Adipocyte (in vitro differentiated cells): ENCODE measurements at regions not wholly inside any gene's neighbourhood (a gene's known extent, or its start where the extent isn't known, plus 50 kb on each side); places are given as distances from the start of the nearest gene placed in this dataset.
A peak's percentile ranks its signal among the peaks of the same experiment; 100 is the strongest.
"Not testable (repeated sequence)": the region's sequence is repeated elsewhere in the genome, so short reads cannot be mapped to it uniquely, and the experiment has no call there.

ENCODE experiments used
- DNase-seq: peaks from one replicate; pipeline ENCODE4 v3.0.0-alpha.2; 2015; ENCODE audit warnings: low read depth
- H3K27me3 ChIP-seq: replicated peaks from 2 replicates; pipeline ENCODE4 v1.7.0; 2013; ENCODE audit warnings: mild to moderate bottlenecking, low read length, moderate library complexity; ENCODE audit not compliant: control insufficient read depth, insufficient read depth
- H3K36me3 ChIP-seq: 2 replicates; pipeline ENCODE4 v1.7.0; 2013; ENCODE audit warnings: low read length, mild to moderate bottlenecking, moderate library complexity; ENCODE audit not compliant: control insufficient read depth, insufficient read depth, severe bottlenecking
- H3K4me1 ChIP-seq: 2 replicates; pipeline ENCODE4 v1.7.0; 2013; ENCODE audit warnings: mild to moderate bottlenecking, low read length, moderate library complexity; ENCODE audit not compliant: control insufficient read depth, insufficient read depth
- H3K4me3 ChIP-seq: 2 replicates; pipeline ENCODE4 v1.7.0; 2013; ENCODE audit warnings: mild to moderate bottlenecking, low read length, moderate library complexity
- H3K9ac ChIP-seq: 2 replicates; pipeline ENCODE4 v1.7.0; 2013; ENCODE audit warnings: mild to moderate bottlenecking, low read length, moderate library complexity
- H3K9me3 ChIP-seq: 2 replicates; pipeline ENCODE4 v1.7.0; 2013; ENCODE audit warnings: mild to moderate bottlenecking, low read length, moderate library complexity; ENCODE audit not compliant: control insufficient read depth

DNA sequence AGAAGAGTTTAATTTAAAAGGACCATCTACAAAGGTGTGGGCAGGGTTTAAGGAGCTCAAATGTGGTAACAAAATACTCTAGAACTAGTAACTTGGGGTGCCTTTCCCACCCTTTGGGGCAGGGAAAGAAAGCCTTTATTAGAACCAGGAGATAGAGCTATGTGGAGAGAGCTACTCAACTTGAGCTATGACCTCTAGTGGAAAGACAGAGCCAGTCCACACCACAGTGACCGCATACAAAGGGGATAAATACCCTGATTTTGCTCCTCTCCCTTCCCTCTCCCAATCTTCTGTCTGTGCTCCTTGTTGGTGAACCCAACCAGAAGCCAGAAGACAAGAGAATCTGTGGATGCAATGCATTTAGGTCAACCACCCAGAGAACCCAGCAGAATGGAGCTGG, 54.4 kb upstream of the JAK1 start:
- Histone ChIP-seq H3K9me3 (no peaks in the 10 kb centered on the region), H3K27me3 (no peaks in the 10 kb centered on the region), H3K36me3 (no peaks in the 10 kb centered on the region), H3K4me1 (peaks cover 13% of the 10 kb centered on the region), H3K4me3 (no peak overlapping the region), H3K9ac (no peak overlapping the region)
- DNase-seq: no peak

DNA sequence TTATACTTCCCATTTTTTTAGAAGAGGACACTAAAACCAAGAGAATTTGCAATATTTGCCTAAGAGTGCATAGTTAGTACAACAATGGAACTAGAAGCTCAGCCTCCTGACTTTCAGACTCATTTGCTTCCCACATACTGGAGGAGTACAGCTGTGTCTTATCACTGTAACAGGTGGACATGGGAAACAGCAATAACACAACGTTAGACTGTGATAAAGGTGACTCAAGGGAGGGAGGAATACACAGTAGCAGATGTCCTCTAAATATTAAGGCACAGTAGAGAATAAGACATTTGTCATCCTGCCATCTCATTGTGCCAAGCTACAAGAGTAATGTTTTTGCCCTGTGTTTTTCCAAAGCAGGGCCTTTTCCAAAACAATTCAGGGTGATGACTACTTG, 55.4 kb upstream of the JAK1 start:
- Histone ChIP-seq H3K4me1 (peaks cover 21% of the 10 kb centered on the region), H3K27me3 (no peaks in the 10 kb centered on the region), H3K36me3 (no peaks in the 10 kb centered on the region), H3K4me3 (no peak overlapping the region), H3K9ac (no peak overlapping the region), H3K9me3 (no peaks in the 10 kb centered on the region)
- no peak for DNase-seq

DNA sequence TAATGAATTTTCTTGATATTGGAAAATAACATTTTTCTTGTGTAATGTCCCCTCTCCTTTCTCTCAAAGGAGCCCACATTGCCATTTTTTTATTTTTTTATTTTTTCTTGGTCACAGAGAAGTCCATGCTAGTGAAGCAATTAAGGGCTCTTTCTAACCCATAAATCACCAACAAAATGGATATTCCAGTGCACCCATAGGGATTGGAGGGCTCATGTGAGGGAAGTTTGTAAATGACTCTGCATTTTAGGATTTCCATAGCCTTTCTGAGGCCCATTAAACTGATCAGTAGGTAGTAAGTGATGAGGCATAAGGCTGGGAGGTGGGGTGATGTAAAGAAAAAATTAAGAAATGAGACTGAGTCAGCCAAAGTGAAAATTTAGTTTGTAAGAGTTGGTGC, 55.9 kb upstream of the JAK1 start:
- peaks cover 21% of the 10 kb centered on the region for H3K4me1 ChIP-seq
- H3K36me3 ChIP-seq: no peaks in the 10 kb centered on the region
- no peaks in the 10 kb centered on the region for H3K9me3 ChIP-seq
- H3K27me3 ChIP-seq: no peaks in the 10 kb centered on the region
- DNase-seq: no peak
- H3K4me3 ChIP-seq: no peak overlapping the region
- H3K9ac ChIP-seq: no peak overlapping the region

DNA sequence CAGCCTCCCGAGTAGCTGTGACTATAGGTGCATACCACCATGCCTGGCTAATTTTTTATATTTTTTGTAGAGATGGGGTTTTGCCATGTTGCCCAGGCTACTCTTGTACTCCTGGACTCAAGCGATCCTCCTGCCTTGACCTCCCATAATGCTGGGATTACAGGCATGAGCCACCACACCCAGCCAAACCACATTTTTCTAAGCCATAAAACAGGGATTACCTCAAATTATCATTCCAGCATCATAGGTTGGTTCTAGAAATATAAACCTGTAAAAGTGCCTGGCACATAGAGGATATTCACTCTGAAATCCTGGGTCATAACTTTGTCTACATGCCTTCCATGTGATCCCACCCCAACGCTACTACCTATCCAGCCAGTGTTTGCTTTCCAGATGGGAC, 59.4 kb upstream of the JAK1 start:
- Histone ChIP-seq H3K27me3 (no peaks in the 10 kb centered on the region), H3K9ac (no peak overlapping the region), H3K4me1 (peaks cover 29% of the 10 kb centered on the region), H3K4me3 (no peak overlapping the region), H3K36me3 (no peaks in the 10 kb centered on the region), H3K9me3 (no peaks in the 10 kb centered on the region)
- DNase-seq: no peak

DNA sequence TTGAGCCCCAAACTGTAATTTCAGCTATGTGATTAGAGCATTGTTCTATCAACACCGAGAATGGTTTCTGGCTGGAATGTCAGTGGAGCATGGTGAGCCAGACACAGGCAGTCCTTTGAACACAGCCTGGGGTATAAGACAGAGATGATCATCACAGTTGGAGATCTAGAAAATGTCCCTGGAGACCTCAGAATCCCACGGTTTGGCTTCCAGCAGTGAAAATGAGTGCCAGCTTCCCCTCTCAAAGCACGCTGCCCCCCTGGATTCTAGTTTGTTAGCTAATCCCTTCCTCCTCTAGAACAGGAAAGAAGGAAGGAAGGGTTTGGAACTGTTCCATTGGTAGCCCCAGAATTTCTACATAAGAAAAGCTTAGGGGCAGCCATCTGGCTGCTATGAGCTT, 59.9 kb upstream of the JAK1 start:
- DNase-seq: no peak
- no peak overlapping the region for H3K9ac ChIP-seq
- H3K27me3 ChIP-seq: no peaks in the 10 kb centered on the region
- peaks cover 29% of the 10 kb centered on the region for H3K4me1 ChIP-seq
- no peaks in the 10 kb centered on the region for H3K9me3 ChIP-seq
- H3K36me3 ChIP-seq: no peaks in the 10 kb centered on the region
- H3K4me3 ChIP-seq: no peak overlapping the region

DNA sequence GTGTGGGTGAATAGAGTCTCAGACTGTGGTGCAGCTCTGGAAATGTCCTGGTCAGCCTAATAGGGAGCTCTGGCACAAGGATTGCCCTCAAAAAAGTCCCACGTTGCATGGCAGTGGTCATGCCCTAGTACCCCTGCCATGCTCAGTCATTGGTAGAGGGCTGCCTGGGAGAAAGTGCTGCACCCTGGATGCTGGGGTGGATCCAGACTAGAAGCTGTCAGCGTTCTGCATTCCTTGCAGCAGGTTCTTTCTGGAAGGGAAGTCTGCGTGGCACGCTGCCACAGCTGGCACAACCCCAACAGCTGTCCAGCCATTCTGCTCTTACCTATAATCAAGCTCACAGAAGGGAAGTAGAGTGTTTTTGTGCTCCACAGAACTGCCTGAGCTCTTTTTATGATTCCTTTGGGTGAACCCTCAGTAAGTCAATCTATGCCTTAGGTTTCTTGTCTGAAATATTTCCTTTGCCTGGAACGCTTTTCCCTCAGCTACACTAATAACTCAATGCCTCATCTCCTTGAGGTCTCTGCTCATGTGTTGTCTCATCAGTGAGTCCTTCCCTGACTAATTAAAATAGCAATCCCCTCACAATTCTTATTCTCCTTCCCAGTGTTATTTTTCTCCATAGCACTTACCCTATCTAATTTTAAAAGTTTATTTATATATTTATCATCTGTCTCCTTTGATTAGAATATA, 61.5 kb upstream of the JAK1 start:
- DNase-seq: no peak
- no peak overlapping the region for H3K9ac ChIP-seq

DNA sequence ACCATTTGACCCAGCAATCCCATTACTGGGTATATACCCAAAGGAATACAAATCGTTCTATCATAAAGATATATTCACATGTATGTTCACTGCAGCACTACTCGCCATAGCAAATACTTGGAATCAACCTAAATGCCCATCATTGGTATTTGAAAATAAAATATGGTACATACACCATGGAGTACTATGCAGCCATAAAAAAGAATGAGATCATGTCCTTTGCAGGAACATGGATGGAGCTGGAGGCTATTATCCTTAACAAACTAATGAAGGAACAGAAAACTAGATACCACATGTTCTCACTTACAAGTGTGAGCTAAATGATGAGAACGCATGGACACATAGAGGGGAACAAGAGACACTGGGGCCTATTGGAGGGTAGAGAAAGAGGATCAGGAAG, 63.1 kb upstream of the JAK1 start:
- H3K27me3 ChIP-seq, H3K36me3 ChIP-seq, H3K9ac ChIP-seq, H3K9me3 ChIP-seq, DNase-seq, H3K4me3 ChIP-seq: not testable (repeated sequence)
- peaks cover 16% of the 10 kb centered on the region for H3K4me1 ChIP-seq

More for the DNA sequence above, 61.5 kb upstream of the JAK1 start:
- H3K4me1 ChIP-seq: peaks cover 16% of the 10 kb centered on the region
- peaks cover 1% of the 10 kb centered on the region for H3K36me3 ChIP-seq
- no peaks in the 10 kb centered on the region for H3K9me3 ChIP-seq
- H3K4me3 ChIP-seq: no peak overlapping the region
- H3K27me3 ChIP-seq: no peaks in the 10 kb centered on the region

DNA sequence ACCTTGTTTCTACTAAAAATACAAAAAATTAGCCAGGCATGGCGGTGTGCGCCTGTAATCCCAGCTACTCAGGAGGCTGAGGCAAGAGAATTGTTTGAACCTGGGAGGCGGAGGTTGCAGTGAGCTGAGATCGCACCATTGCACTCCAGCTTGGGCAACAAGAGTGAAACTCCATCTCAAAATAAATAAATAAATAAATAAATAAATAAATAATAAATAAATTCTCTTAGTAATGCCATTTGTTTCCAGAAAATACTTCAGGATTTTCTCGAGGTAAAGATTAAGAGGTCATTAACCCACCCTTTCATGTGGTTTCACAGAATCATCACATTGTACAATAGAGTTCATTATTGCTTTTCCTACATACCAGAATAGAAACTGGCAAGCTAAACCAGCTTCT, 68.5 kb upstream of the JAK1 start:
- H3K36me3 ChIP-seq, DNase-seq, H3K9me3 ChIP-seq, H3K9ac ChIP-seq, H3K4me3 ChIP-seq, H3K27me3 ChIP-seq: not testable (repeated sequence)
- H3K4me1 ChIP-seq: peaks cover 13% of the 10 kb centered on the region

DNA sequence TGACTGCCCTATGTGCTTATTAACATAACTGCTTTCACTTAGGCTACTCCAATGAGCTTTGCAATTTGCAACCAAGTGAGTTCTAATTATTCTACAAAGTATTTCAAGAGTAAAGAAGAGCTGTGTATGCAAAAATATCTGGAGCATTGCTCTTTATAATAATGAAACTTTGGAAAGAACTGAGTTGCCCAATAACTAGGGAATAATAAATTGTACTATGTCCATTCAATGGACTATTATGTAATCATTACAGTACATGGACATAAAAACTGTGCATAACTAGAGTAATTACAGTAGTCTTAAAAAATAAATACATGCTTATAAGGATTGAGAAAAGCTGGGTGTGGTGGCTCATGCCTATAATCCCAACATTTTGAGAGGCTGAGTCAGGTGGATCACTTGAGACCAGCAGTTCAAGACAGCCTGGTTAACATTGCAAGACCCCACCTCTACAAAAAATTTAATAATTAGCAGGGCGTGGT, 70.3 kb upstream of the JAK1 start:
- H3K36me3 ChIP-seq: peaks cover 8% of the 10 kb centered on the region
- DNase-seq: no peak
- no peaks in the 10 kb centered on the region for H3K9me3 ChIP-seq
- peak overlapping the region; percentile 35 for H3K4me3 ChIP-seq
- H3K4me1 ChIP-seq: peaks cover 13% of the 10 kb centered on the region
- peak overlapping the region; percentile 3 for H3K9ac ChIP-seq
- H3K27me3 ChIP-seq: no peaks in the 10 kb centered on the region

DNA sequence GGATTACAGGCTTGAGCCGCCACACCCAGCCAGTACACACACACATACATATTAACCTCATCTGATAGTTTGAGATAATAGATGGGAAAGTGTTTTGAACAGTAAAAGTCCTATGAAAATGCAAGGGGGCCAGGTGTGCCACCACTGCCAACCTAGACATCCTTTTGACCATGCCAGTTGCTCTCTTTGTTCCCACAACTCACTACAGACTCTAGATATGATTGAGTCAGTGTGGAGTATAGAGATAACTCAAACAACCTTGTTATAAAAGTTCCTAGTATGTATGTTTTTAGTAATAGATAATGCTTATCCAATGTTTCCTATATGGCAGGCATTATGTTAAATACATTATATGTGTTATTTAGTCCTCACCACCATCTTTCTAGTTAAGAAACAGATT, 72.7 kb upstream of the JAK1 start:
- H3K36me3 ChIP-seq: peaks cover 5% of the 10 kb centered on the region
- H3K9me3 ChIP-seq: no peaks in the 10 kb centered on the region
- peaks cover 13% of the 10 kb centered on the region for H3K4me1 ChIP-seq
- no peak overlapping the region for H3K9ac ChIP-seq
- no peak for DNase-seq
- no peaks in the 10 kb centered on the region for H3K27me3 ChIP-seq
- H3K4me3 ChIP-seq: no peak overlapping the region

DNA sequence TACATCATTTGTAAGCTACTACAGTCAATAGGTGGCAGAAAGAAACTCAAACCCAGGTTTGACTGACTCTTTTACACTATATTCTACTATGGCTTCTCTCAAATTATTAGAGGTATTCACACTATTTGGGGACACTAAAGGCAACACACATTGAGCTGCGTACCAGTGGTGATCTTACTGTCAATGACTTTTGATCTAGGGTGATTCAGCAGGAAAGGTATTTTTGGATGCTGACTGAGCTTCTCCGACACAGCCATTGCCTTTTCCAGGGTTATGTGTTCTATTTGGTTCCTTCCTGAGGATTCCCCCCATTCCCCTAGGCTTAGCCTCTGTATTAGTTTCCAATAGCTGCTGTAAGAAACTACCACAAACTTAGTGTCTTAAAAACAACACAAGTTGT, 73.2 kb upstream of the JAK1 start:
- Histone ChIP-seq H3K4me3 (no peak overlapping the region), H3K4me1 (peaks cover 13% of the 10 kb centered on the region)

DNA sequence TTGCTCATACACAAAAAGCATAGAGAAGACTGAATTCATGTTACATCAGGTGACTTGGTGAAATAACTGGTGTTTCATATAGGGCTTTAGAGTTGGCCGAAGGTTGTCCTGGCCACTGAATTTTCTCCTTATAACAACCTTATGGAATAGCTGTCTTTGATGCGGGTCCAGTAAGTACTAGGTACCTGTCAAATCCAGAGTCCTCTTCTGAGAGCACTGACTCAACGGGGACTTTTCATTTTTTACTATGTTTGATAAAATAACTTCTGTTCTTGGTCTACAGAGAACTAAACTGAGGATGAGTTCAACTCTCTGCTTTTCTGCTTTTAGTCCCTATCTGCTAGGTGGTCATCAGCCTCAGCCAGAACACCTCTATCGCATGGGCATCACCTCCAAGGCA, 76.1 kb upstream of the JAK1 start:
- Histone ChIP-seq H3K9ac (no peak overlapping the region), H3K9me3 (no peaks in the 10 kb centered on the region), H3K36me3 (peaks cover 3% of the 10 kb centered on the region), H3K27me3 (no peaks in the 10 kb centered on the region), H3K4me3 (no peak overlapping the region), H3K4me1 (no peaks in the 10 kb centered on the region)
- DNase-seq: no peak

More for the DNA sequence above, 73.2 kb upstream of the JAK1 start:
- Histone ChIP-seq H3K9ac (no peak overlapping the region), H3K36me3 (peaks cover 8% of the 10 kb centered on the region), H3K9me3 (no peaks in the 10 kb centered on the region), H3K27me3 (no peaks in the 10 kb centered on the region)
- no peak for DNase-seq
